ENCODE measurements at regions not wholly inside any gene's neighbourhood (a gene's known extent, or its start where the extent isn't known, plus 50 kb on each side); places are given as distances from the start of the nearest gene placed in this dataset.

DNA sequence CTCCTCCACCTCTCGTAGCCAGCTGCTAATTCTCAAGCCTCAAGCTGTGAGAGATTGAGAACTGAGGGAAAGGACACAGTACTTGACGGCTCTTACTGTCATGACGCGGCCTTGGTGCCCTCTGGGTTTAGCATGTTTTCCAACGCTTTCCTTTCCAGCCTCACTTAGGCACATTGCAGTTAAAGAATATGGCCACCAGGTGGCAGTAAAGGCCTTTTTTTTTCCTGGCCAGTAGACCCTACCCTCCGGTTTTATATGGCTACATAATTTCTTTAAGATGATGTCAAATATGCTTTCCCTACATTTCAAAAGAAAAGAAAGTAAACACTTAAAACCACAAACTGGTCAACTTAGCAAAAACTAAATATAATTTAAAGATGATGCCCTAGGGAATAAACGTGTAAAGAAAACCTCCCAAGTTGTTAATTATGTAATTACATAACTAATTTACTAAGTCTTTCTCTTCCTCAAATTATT is 56.8 kb upstream of the PRDX6 start:
- H3K27ac ChIP-seq (ENCODE audit: low read depth in 1 of 2, low read length in 1 of 2), result no peak overlapping the region
- DNase-seq, result peak; percentile 78 to 91 (median 89)
- no peak overlapping the region for H3K4me3 ChIP-seq
- peaks cover 0 to 3% (median 0%) of the 10 kb centered on the region in 5 donors for H3K4me1 ChIP-seq (ENCODE audit: control insufficient read depth in 5 of 5, insufficient read depth in 5 of 5, low read length in 5 of 5)
- 10 to 13% methylated on average over 7 of the region's 7 CpGs for WGBS, 2 donors
- peak; percentile 80 for ATAC-seq (ENCODE audit: insufficient read depth, low FRiP score)
- no peaks in the 10 kb centered on the region for H3K9me3 ChIP-seq (ENCODE audit: control insufficient read depth in 4 of 4, insufficient read depth in 3 of 4, low read length in 3 of 4)
- H3K27me3 ChIP-seq (ENCODE audit: control insufficient read depth in 3 of 3, insufficient read depth in 3 of 3, low read length in 2 of 3), result no peaks in the 10 kb centered on the region
- TF ChIP-seq, protein P1, sequence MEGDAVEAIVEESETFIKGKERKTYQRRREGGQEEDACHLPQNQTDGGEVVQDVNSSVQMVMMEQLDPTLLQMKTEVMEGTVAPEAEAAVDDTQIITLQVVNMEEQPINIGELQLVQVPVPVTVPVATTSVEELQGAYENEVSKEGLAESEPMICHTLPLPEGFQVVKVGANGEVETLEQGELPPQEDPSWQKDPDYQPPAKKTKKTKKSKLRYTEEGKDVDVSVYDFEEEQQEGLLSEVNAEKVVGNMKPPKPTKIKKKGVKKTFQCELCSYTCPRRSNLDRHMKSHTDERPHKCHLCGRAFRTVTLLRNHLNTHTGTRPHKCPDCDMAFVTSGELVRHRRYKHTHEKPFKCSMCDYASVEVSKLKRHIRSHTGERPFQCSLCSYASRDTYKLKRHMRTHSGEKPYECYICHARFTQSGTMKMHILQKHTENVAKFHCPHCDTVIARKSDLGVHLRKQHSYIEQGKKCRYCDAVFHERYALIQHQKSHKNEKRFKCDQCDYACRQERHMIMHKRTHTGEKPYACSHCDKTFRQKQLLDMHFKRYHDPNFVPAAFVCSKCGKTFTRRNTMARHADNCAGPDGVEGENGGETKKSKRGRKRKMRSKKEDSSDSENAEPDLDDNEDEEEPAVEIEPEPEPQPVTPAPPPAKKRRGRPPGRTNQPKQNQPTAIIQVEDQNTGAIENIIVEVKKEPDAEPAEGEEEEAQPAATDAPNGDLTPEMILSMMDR (IDR thresholded peaks at IDR 0.05; ENCODE audit: control extremely low read depth, extremely low read depth), result peak; percentile 87
- no peaks in the 10 kb centered on the region for H3K36me3 ChIP-seq (ENCODE audit: control insufficient read depth in 4 of 4, insufficient read depth in 4 of 4, low read length in 4 of 4)
- peak overlapping the region in 1 of 2 donors; percentile 71 for H3K9ac ChIP-seq (ENCODE audit: insufficient read depth in 1 of 2, low read length in 2 of 2)

DNA sequence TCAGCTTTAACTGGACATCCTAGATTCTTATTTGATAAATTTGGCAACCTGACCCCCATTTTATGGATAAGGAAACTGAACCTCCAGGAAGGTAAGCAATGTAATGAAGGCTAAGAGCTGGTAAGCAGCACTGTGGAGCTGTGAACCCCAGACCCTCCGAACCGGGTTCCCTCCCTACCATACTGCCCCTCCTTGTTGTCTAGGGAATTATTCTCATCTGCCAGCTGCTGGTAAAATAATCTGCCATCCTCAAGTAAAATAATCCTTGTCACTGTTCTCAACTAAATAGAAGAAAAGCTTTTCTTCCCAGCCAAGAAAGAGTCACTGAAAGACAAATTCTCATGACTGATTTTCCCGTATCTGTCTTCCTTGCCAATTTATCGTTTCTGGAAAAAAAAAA is 55.8 kb upstream of the PRDX6 start:
- peaks cover 0 to 3% (median 0%) of the 10 kb centered on the region in 5 donors for H3K4me1 ChIP-seq (ENCODE audit: control insufficient read depth in 5 of 5, insufficient read depth in 5 of 5, low read length in 5 of 5)
- no peak overlapping the region for H3K4me3 ChIP-seq
- DNase-seq (no peak), ATAC-seq (ENCODE audit: insufficient read depth, low FRiP score) (no peak)
- no peaks in the 10 kb centered on the region for H3K9me3 ChIP-seq (ENCODE audit: control insufficient read depth in 4 of 4, insufficient read depth in 3 of 4, low read length in 3 of 4)
- TF ChIP-seq, protein P1 (IDR thresholded peaks at IDR 0.05; ENCODE audit: control extremely low read depth, extremely low read depth), result no peak
- no peaks in the 10 kb centered on the region for H3K36me3 ChIP-seq (ENCODE audit: control insufficient read depth in 4 of 4, insufficient read depth in 4 of 4, low read length in 4 of 4)
- no peaks in the 10 kb centered on the region for H3K27me3 ChIP-seq (ENCODE audit: control insufficient read depth in 3 of 3, insufficient read depth in 3 of 3, low read length in 2 of 3)
- 86 to 94% methylated on average over 4 of the region's 4 CpGs for WGBS, 2 donors
- no peak overlapping the region for H3K27ac ChIP-seq (ENCODE audit: low read depth in 1 of 2, low read length in 1 of 2)
- no peak overlapping the region for H3K9ac ChIP-seq (ENCODE audit: insufficient read depth in 1 of 2, low read length in 2 of 2)

DNA sequence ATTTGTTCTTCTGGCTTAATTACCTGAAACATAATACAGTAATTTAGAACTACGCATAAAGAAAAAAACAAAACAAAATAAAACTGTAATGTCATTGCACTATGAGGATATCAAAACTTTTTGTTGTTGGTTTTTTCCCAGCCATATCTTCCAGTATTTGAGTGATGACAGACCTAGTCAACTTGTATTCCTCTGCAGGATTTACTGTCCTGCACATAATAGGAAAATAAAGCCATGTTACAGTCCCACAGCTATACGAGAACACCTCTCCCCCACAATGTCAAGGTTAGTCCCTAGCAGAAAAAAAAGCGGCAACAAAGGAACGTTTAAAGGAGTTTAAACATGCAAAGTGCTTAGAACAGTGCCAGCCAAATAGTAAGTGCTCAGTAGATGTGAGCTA is 55.3 kb upstream of the PRDX6 start:
- H3K27ac ChIP-seq (ENCODE audit: low read depth in 1 of 2, low read length in 1 of 2), result no peak overlapping the region
- peaks cover 0 to 3% (median 0%) of the 10 kb centered on the region in 5 donors for H3K4me1 ChIP-seq (ENCODE audit: control insufficient read depth in 5 of 5, insufficient read depth in 5 of 5, low read length in 5 of 5)
- H3K4me3 ChIP-seq, result no peak overlapping the region
- no peaks in the 10 kb centered on the region for H3K9me3 ChIP-seq (ENCODE audit: control insufficient read depth in 4 of 4, insufficient read depth in 3 of 4, low read length in 3 of 4)
- 88 to 96% methylated on average over 4 of the region's 4 CpGs for WGBS, 2 donors
- TF ChIP-seq, protein P1 (IDR thresholded peaks at IDR 0.05; ENCODE audit: control extremely low read depth, extremely low read depth), result no peak
- no peak overlapping the region for H3K9ac ChIP-seq (ENCODE audit: insufficient read depth in 1 of 2, low read length in 2 of 2)
- H3K27me3 ChIP-seq (ENCODE audit: control insufficient read depth in 3 of 3, insufficient read depth in 3 of 3, low read length in 2 of 3), result no peaks in the 10 kb centered on the region
- ATAC-seq (ENCODE audit: insufficient read depth, low FRiP score) (no peak), DNase-seq (no peak)
- H3K36me3 ChIP-seq (ENCODE audit: control insufficient read depth in 4 of 4, insufficient read depth in 4 of 4, low read length in 4 of 4), result no peaks in the 10 kb centered on the region

DNA sequence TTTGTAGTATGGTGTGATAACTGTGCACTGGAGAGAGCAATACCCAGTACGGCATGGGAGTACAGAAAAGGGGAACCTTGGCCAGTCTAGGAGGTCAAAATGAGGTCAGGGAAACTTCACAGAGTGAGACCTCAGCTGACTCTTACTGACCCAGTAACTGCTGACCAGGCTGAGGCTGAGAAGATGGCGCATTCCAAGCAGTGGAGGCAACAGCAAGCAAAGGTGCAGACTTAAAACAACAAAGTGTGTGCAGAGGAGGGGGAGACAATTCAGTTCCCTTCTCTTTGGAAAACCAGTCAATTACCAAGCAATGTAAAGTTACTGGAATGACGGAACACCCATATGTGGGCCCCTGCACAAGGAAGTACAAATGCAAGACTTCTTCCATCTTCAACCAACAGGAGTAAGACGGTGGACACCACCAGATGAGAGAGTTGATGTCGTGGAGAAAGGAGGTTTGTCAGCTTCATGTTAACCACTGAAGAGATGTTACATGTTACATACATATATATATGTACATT is 54.6 kb upstream of the PRDX6 start:
- Histone ChIP-seq H3K4me1 (ENCODE audit: control insufficient read depth in 5 of 5, insufficient read depth in 5 of 5, low read length in 5 of 5) (peaks cover 0 to 3% (median 0%) of the 10 kb centered on the region in 5 donors), H3K4me3 (no peak overlapping the region), H3K27ac (ENCODE audit: low read depth in 1 of 2, low read length in 1 of 2) (no peak overlapping the region), H3K9ac (ENCODE audit: insufficient read depth in 1 of 2, low read length in 2 of 2) (no peak overlapping the region), H3K36me3 (ENCODE audit: control insufficient read depth in 4 of 4, insufficient read depth in 4 of 4, low read length in 4 of 4) (no peaks in the 10 kb centered on the region), H3K27me3 (ENCODE audit: control insufficient read depth in 3 of 3, insufficient read depth in 3 of 3, low read length in 2 of 3) (no peaks in the 10 kb centered on the region), H3K9me3 (ENCODE audit: control insufficient read depth in 4 of 4, insufficient read depth in 3 of 4, low read length in 3 of 4) (no peaks in the 10 kb centered on the region)
- ATAC-seq (ENCODE audit: insufficient read depth, low FRiP score) (peak; percentile 60), DNase-seq (no peak)
- TF ChIP-seq, protein P1 (IDR thresholded peaks at IDR 0.05; ENCODE audit: control extremely low read depth, extremely low read depth), result no peak
- WGBS, 2 donors, result 62 to 67% methylated on average over 5 of the region's 5 CpGs

Data from lung (tissue), 11 donors.